HG02623 (cell line): ENCODE measurements at regions not wholly inside any gene's neighbourhood (a gene's known extent, or its start where the extent isn't known, plus 50 kb on each side); places are given as distances from the start of the nearest gene placed in this dataset.
"Not testable (repeated sequence)": the region's sequence is repeated elsewhere in the genome, so short reads cannot be mapped to it uniquely, and the experiment has no call there.

Source experiments
- ATAC-seq: cut with Tn5 transposase; IDR thresholded peaks from one replicate; pipeline ENCODE4 v1.9.1; 2021; ENCODE audit warnings: moderate library complexity; ENCODE audit not compliant: unreplicated experiment

DNA sequence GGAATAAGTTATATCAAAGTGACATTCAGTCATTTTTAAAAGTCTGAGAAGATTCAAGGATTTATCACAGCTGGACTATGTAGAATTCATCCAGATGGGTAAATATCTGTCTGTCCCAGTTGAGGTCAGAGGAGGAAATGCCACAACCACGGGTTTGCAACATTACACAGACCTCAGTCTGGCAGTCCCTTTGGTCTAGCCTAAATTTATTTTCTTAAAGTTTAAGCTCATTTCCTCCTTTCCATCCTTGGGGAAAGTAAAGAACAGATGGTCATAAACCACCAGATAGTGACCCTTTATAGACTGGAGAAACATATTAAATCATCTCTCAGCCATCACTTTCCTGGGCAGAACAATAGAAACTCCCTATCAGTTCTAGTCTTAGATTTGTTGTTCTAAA is 238.4 kb upstream of the DDI1 start:
- no peak for ATAC-seq

DNA sequence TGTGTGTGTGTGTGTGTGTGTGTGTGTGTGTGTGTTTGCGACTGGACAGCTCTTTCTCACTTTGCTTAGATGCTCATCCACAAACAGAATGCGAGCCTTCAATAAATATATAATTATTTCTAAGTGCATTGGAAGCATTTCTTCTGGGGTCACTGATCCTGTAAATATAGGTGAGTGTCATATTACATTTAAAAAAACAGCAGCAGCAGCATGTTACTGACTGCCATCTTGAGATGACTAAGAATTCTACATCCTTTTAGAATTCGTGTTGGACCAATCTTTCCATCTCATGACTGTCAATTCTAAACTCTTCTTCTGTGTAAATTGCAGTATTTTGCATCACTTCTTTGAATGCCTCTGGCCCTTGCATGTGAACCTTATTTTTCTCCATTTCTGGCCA is 238.0 kb upstream of the DDI1 start:
- no peak for ATAC-seq

DNA sequence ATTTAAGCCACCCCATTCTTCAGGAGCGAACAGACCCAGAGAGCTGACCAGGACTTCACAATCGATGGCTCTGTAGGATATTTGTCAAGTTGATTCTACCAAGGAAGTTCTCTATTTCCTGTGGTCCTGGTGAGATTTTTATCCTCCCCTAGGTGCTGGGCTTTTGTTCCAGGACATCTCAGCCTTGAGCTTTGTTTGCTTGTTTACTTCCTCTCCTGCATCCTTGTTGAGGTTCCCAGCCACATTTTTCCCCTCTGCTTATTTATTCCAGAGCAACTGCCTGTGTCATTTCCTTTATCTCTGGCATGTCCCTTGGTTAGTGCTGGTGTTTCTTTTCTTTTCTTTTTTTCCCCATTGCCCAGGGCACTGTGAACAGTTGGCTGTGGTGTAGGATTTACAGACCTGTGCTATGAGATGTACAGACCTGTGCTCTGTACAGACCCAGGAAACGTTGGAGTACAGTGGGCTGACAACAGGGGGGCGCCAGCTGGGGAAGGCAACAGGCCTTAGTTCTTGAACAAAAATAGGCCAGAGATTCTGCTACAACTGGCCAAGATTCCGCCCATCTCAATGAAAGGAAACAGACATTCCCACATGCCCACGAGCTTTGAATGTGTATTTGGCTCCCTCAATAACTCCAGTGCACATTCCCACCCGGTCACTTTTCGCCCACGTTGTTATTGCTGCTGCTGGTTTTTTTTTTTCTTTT is 235.9 kb upstream of the DDI1 start:
- ATAC-seq: no peak

DNA sequence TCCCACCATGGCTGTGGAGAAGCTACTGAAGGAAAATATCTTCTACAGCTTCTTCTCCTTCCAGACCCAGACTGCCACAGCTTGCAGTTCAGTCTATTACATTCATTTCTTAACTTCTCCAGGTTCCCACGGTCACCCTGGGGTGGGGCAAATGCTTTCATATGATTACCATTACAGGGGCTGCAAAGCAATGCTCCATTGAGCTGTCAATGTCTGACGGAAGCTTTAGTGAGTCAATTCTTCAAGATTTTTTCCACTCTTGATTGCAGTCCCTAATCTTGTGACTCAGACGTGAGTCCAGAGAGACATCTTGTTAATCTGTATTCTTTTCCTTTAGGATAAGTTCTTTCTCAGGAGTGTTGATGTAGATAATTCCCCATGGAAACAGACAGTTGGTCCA is 233.4 kb upstream of the DDI1 start:
- ATAC-seq: no peak

DNA sequence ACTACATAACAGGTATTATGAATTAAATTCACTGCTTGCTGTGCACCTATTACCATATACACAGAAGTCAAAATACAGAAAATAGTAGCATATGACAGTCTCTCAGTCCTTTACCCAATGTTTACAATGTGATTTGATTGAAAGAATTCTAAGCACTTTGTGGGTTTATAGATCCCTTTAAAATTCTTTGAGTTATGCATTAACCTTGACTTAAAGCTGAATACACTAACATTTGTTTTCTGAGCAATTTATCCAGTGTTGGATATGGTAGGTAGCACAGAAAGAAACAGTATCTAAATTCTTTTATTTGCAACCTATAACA is 230.8 kb upstream of the DDI1 start:
- no peak for ATAC-seq

DNA sequence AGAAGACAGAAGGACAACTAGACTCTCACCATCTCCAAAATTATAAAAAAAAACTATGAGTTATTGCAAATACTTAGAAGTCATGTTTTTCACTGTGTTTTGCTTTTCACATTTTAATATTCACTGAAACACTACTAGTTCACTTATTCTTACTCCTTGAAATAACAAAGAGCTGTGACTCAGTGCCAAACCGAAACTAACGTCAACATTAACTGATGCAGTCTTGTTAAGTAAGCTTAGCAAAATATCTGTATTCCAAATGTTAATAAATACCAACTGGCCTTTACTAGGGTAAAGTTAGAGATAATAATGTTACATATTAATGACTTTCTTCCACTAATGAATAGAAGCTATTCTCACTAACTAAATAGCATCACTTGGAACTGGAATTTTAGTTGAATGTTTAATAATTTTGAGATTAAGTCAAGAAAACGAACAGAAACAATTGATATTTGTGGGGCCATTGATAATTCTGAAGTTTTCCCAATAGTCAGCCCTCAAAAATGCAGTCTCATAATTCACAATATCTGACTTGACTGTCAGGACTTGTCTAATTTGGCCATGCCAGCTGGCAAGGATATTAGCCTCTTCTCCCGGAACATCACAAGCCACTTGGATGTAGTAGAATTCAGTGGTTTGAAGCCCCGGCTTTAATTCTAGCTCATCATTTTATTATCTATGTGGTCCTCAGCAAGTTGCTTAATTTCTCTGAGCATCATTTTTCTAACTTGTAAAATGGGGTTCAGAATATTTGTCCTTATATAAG is 230.1 kb upstream of the DDI1 start:
- no peak for ATAC-seq

DNA sequence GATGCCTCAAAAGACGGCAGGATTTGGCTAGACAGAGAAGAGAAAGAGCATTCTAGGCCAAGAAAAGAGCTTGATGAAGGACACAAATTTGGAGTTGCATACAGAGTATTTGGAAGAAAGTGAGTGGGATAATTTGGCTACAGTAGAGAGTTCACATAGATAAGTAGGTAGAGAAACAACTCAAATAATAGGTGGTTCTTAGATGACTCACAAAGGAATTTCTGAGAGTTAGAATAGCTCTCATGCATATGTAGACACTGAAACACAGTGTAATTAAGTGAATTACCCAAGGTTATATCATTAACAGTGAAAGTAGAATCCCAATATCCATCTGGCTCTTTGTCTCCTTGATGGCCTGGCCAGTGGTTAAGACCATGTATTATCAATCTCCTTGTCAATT is 228.6 kb upstream of the DDI1 start:
- ATAC-seq: no peak

DNA sequence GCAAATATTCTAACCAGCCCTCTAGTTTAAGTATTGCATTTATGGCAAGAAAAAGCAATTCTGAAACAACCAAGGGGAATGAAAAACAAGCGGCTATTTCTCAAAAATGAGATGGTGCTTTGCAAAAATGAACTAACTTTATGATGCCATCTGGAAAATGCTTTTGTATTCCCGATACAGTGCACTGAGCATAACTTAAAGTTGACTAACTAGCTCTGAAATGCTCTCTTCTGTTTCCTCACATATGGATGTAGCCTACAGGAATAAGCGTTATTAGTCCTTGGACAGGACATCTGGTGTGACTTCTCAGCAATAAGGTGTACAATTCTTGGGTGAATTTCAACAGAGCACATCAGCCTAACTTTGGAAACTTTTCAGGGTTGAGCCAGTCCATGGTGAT is 228.2 kb upstream of the DDI1 start:
- ATAC-seq: no peak

DNA sequence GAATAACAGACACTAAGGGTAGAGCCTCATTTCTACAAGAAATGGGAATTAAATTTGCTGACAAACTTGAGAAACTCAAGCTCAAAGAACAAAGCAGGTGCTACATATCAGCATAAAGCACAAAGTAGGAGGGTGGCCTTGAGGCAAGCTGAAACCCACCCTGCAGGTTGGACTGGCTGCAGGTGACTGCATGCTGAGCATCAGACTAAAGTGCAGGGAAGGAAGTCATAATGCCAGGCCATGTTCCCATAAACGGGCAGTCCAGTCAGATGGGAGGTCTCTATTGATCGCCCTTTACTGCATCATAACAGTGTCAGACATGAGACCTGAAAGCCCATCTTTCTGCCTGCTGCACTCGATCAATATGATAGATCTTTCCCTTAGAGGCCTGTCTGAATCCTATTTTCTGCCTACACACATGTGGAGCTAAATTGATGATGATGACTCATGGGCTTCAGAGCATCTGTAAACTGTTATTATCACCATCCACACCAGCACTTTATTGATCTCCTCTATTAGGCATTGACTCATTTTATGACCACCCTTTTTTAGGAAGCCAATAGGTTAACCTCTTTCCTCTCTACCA is 224.5 kb upstream of the DDI1 start:
- ATAC-seq: no peak

DNA sequence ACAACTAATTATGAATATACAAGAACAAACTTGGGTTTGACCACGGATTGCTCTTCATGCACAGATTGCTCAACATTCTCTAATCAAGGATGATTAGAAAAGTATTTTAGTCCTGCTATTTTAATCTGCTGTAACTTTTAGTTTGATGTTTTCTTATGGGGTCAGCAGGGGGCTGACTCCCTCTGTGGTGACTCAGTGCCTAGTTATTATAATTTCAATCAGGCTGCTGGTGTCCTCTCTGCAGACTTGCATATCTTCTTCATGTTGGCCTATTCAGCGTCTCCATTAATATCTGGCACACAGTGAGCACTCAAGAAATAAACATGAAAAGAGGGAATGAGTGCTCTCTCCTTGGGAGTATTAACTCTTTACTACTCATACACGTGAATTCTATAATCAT is 223.8 kb upstream of the DDI1 start:
- ATAC-seq: no peak

DNA sequence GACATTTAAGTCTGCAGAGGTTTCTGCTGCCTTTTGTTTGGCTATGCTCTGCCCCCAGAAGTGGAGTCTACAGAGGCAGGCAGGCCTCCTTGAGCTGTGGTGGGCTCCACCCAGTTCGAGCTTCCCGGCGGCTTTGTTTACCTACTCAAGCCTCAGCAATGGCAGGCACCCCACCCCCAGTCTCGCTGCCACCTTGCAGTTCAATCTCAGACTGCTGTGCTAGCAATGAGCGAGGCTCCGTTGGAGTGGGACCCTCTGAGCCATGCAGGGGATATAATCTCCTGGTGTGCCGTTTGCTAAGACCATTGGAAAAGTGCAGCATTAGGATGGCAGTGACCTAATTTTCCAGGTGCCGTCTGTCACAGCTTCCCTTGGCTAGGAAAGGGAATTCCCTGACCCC is 216.1 kb upstream of the DDI1 start:
- ATAC-seq: not testable (repeated sequence)

DNA sequence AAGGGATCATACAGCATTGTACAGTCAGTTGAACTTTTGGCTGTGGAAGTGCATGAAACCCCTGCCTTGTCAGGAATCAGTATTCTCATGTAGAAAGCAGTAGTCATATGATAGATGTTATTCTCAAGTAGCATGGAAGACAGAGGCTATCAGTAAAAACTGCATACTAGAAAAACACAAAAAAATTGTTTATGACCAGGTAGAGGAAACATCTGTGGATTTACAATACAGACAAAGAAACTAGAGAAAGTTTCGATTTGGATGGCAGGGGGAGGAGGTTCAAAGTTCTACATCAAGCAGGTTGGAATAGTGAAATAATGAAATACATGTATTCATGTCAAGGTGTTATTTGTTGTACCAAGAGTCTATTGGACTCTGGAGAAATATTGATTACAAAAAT is 212.3 kb upstream of the DDI1 start:
- ATAC-seq: no peak

DNA sequence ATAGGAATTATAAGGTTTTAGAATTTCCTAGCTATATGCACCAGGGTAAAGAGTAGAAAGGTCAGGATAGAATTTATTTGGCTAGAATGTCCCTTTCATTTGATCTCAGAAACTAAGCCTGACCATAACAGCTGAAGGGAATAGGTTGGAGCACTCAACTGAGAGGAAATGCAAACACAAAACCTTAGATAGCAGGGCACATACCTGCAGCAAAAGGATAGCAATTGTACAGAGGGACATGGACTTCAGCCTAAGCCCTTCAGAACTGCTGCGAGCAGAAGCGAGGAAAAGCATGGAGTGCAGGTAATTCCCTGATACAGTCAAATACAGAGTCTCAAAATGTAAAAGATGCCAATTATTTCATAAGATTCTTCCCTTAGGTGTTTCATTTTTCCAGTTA is 211.0 kb upstream of the DDI1 start:
- no peak for ATAC-seq

DNA sequence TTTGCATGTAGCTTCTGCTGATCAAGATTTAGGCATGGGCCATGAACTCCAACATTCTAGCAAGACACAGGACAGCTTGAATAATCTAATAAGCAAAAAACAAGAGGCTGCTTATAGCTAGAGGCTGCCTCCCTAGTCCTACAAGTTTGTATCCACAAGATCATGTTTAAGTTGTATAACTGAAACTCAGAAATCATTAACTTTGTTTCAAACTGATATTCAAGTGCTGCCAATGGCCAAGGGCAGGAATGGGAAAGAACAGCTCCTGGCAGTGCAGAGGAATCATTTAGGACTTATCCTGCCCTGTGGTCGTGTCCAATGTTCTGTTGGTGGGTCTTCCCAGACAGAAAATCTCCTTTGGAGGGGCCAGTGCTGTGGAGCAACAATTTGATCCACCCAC is 209.6 kb upstream of the DDI1 start:
- ATAC-seq: no peak

DNA sequence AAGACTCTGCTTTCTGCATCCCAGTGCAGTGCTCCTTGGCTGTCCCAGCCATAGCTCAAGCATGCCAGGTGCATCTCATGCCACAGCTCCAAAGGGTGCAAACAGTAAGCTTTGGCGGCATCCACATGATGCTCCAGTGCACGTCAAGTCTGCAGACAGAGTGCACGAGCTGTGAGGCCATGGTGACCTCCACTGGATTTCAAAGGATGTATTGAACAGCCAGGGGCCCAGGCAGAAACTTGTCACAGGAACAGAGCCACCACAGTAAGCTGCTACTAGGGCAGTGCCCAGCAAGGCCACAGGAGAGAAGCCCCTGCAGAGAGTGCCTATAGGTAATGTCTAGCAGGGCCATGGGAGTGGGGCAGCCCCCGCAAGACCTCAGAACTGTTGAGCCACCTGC is 206.8 kb upstream of the DDI1 start:
- ATAC-seq: no peak

DNA sequence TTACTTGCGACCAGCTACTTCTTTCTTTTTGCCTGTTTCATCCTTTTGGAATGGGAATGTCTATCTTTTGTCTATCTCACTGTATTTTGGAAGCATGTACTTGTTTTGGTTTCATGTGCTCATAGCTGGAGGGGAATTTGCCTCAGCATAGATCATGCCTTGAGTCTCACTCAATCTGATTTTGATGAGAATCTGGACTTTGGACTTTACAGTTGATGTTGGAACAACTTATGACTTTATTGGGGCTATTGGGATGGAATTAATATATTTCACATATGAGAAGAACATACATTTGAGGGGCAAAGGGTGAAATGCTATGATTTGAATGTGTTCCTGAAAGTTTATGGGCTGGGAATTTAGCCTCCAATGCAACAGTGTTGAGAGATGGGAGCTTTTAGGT is 206.2 kb upstream of the DDI1 start:
- no peak for ATAC-seq

DNA sequence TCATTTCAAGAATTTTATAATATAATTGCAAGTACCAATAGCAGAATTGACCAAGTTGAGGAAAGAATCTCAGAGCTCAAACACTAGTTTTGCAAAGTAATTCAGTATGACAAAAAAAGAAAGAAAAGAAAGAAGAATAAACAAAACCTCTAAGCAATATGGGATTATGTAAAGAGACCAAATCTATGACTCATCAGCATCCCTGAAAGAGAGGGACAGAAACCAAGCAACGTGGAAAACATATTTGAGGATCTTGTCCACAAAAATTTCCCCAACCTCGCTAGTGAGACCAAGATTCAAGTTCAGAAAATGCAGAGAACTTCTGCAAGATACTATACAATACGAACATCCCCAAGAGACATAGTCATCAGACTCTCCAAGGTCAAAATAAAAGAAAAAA is 203.7 kb upstream of the DDI1 start:
- ATAC-seq: no peak

DNA sequence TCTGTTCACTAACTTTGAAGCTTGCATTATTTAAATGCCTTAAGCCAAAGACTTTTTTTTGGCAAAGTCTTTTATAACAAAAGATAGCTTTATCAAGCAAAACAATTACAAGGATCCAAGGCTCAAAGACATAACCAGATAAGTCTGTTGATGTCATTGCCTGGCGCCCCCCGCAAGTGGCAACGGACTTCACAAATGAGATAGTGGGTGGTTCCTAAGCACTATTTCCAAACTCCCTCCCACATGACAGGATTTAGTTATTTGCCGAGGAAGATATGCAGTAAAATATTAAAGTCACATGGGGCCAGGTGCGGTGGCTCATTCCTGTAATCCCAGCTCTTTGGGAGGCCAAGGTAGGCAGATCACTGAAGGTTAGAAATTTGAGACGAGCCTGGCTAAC is 194.2 kb upstream of the DDI1 start:
- ATAC-seq: no peak

DNA sequence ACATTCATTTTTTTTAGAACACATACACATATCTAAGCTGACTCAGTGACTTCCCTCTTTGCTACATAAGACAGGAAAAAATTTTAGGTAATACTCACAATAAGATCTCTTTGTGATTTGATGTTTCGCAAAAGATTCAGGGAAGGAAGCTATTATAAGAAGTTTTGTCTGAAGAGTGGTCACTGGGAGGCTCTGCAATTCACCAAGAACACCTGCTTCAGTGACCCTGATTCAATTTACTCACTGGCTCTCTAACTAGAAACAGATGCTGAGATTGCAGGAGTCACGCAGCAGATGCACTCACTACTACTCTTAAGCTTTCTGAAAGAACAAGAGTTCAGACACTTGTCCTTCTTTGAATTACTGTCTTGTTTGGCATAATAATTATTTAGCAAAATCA is 193.6 kb upstream of the DDI1 start:
- no peak for ATAC-seq

DNA sequence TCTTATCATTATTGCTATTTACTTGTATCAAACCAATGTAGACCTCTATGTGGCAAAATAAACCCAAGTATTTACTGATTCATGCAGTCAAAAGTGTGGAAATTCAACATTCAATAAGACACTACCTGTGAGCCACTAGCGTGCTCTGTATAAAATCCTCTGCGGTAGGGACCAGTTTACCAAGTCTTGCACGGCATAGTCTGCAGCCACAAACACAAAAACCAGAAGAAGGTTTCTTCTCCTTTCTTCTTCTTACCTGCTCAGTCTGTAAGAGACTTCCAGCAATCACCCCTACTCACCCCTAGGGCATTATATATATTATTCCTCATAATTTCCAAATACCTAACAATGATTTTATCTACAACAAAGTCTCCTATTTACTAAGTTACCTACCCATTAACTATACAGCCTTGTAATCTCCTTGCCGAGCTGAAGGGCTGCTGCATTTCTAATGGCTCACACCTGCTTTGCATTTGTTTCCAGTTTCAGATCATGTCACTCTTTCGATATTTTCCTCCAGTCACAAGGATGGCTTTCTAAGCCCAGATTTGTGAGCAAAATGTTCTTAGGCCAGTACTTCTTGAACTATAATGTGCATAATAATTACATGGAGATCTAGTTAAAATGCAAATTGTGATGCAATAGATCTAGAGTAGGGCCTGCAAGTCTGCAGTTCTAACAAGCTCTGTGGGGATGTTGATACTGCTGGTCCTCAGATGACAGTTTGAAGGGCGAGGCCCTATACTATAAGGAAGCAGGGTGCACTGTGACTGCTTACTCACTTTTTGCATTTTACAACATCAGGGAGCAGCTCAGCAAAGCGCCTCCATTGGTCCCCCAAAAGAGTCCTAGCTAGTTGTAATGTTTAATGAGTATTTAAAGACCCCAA is 191.9 kb upstream of the DDI1 start:
- peak; percentile 98 for ATAC-seq

DNA sequence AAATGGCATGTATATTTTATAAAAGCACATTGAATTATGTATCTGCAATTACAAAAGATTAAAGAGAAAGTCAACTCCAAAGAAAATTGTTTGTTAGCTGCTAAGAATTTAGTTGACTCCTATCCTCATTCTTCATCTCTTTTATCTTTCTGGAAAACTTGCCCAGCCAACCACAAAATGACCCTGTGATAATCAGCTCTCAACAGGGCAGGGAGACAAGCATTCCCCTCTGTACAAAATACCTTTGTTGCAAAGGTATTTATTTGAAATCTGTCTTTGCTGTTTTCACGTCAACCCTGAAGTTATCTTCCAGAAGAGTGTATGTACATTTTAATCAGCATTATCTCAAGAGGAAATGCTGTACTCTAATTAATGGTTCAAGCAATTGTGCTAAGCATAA is 191.1 kb upstream of the DDI1 start:
- ATAC-seq: no peak

DNA sequence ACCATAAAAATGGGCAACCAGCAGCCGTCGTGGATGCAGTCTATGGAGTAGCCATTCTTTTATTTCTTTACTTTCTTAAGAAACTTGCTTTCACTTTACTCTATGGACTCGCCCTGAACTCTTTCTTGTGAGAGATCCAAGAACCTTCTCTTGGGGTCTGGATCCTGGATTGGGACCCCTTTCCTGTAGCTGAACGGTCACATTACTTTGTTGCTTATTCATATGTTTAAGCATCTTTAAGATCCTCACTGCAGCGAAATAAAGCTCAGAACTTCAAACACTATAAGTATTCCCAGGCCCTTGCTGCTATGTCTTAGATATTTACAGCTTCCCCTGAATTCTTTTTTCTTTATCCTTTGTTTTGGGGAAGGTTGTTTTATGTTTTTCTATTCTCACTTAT is 187.8 kb upstream of the DDI1 start:
- ATAC-seq: no peak
